Lower leg skin (tissue), 4 donors: ENCODE measurements at regions not wholly inside any gene's neighbourhood (a gene's known extent, or its start where the extent isn't known, plus 50 kb on each side); places are given as distances from the start of the nearest gene placed in this dataset.

Source experiments
- DNase-seq, 2 donors: peaks; one replicate each; pipeline ENCODE4 v3.0.0-alpha.2; 2019; ENCODE audit warnings: low spot score in 2 of 2
- H3K4me3 ChIP-seq: fragments of 200-600 bp; sonication (generic); 2 replicates; pipeline ENCODE4 v1.5.1; 2017; ENCODE audit warnings: mild to moderate bottlenecking, low read depth; ENCODE audit not compliant: poor library complexity, severe bottlenecking
- CTCF ChIP-seq, 3 donors: fragments of 450-650 bp; IDR thresholded peaks; one replicate each; pipeline ENCODE4 v1.5.1; 2016; ENCODE audit warnings: antibody characterized with exemption in 3 of 3, mild to moderate bottlenecking in 3 of 3, moderate library complexity in 2 of 3
- POLR2A ChIP-seq, 2 donors: fragments of 450-650 bp; IDR thresholded peaks; one replicate each; pipeline ENCODE4 v1.6.1; 2016 to 2017; ENCODE audit warnings: antibody characterized with exemption in 2 of 2, mild to moderate bottlenecking in 1 of 2, moderate library complexity in 1 of 2
- WGBS, 2 donors: methylation state at CpG; one replicate each; pipeline ENCODE4 v1.1.5; 2018; 5-methylcytosine and 5-hydroxymethylcytosine counted together
- intact Hi-C: fragments of 100-400 bp; cut with DNase I; formaldehyde crosslinking; loops from one replicate; pipeline ENCODE4 v1.15.0; 2023; ENCODE audit warnings: low total_unique reads

DNA sequence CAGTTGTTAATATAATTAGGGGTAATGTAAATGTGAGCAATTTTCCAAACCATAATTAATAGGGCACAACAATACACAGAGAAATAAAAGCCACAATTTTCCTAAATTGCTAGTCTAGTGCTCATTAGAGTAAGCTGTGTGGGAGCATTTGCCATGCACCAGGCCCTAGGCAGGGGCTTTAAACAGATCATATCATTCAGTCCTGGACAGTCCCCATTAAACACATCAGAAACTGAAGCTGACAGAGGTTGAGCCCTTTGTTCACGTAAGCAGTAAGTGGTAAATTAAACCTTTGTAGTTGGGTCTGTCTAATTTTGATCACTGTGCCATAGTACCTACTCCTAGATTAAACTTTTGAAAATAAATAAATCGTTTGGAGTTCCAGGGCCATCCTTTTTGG lies 931.1 kb downstream of the C6orf118 start:
- WGBS, 2 donors, result 82 to 89% methylated on average over 2 of the region's 2 CpGs
- H3K4me3 ChIP-seq, result no peak overlapping the region
- TF ChIP-seq POLR2A (IDR thresholded peaks at IDR 0.05) (no peak), CTCF (IDR thresholded peaks at IDR 0.05) (no peak)
- no peak for DNase-seq
- intact Hi-C loops, result no loop called here

GRCh38 chr6:164377348-164377918 lies 932.0 kb downstream of the C6orf118 start:
- 60 to 61% methylated on average over 6 of the region's 6 CpGs for WGBS, 2 donors
- intact Hi-C loops, result no loop called here
- DNase-seq, result no peak
- TF ChIP-seq POLR2A (IDR thresholded peaks at IDR 0.05) (no peak), CTCF (IDR thresholded peaks at IDR 0.05) (no peak)
- H3K4me3 ChIP-seq, result no peak overlapping the region

- intact Hi-C loops, result no loop called here
- no peak for TF ChIP-seq POLR2A (IDR thresholded peaks at IDR 0.05)
- no peak for TF ChIP-seq CTCF (IDR thresholded peaks at IDR 0.05)
- no peak for DNase-seq
Measured at GRCh38 chr6:164370773-164371172, 938.6 kb downstream of the C6orf118 start.

DNA sequence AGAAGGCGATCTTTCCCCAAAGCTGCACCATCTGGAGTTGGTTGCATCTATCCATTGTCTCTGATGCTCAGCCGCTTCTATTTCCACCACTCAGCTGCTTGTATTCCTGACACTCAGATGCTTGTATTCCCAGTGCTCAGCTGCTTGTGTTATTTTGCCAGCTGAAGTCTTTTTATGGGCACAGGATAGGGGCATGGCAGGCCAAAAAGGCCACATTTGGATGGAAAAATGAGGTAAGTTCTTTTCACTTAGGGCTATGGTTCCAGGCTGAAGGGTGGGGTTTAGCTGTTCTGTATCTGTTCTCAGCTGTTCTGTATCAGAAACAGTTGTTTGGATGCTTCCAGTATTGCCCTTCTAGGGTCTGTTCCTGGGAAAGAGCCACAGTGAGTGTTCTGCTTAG lies 944.9 kb downstream of the QKI start:
- intact Hi-C loops, result no loop called here
- no peak for DNase-seq
- TF ChIP-seq POLR2A (IDR thresholded peaks at IDR 0.05) (no peak), CTCF (IDR thresholded peaks at IDR 0.05) (no peak)
- WGBS, 2 donors, result 70 to 77% methylated on average over 2 of the region's 2 CpGs
- H3K4me3 ChIP-seq, result no peak overlapping the region

More at GRCh38 chr6:164370773-164371172, 938.6 kb downstream of the C6orf118 start:
- H3K4me3 ChIP-seq, result no peak overlapping the region

DNA sequence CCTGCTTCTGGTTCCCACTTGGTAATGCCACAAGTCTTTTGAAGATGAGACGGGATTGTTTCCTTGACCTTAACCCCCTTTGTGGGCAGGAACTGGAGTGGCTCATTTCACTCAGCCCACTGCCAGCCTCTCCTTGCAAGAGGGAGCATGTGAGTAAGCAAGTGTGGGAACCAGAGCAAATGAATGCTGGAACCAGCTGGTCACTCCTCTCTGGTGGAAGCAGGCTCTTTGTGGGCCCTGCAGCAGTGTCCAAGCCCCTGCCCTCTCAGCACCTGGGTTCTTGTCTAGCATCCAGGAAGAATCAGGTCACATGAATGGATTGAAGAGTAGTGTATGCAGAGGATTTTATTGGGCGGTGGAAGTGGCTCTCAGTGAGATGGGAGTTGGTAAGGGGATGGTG lies 944.5 kb downstream of the QKI start:
- H3K4me3 ChIP-seq, result no peak overlapping the region
- WGBS, 2 donors, result 88 to 90% methylated on average over 2 of the region's 2 CpGs
- TF ChIP-seq CTCF (IDR thresholded peaks at IDR 0.05), result no peak
- intact Hi-C loops, result no loop called here
- no peak for DNase-seq

DNA sequence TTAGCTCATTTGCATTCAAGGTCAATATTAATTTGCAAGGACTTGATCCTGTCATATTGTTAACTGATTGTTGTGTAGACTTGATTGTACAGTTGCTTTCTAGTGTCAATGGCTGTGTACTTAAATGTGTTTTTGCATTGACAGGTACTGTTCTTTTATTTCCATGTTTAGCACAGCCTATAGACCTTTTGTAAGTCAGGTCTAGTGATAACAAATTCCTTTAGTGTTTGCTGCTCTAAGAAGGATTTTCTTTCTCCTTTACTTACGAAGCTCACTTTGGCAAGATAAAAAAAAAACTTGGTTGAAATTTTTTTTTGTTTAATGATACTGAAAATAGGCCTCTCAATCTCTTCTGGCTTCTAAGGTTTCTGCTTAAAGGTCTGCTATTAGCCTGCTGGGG lies 942.3 kb downstream of the QKI start:
- WGBS, 2 donors, result 85 to 90% methylated on average over 1 of the region's 1 CpG
- DNase-seq, result no peak
- TF ChIP-seq CTCF (IDR thresholded peaks at IDR 0.05) (no peak), POLR2A (IDR thresholded peaks at IDR 0.05) (no peak)
- intact Hi-C loops, result no loop called here
- H3K4me3 ChIP-seq, result no peak overlapping the region
